ENCODE measurements at regions not wholly inside any gene's neighbourhood (a gene's known extent, or its start where the extent isn't known, plus 50 kb on each side); places are given as distances from the start of the nearest gene placed in this dataset.

GRCh38 chr1:232707142-232707541 lies 77.2 kb upstream of the SIPA1L2 start:
- H3K4me3 ChIP-seq: no peak overlapping the region
- no peaks in the 10 kb centered on the region for H3K36me3 ChIP-seq (ENCODE audit: control insufficient read depth in 4 of 4, insufficient read depth in 4 of 4, low read length in 4 of 4)
- H3K9me3 ChIP-seq (ENCODE audit: control insufficient read depth in 4 of 4, insufficient read depth in 3 of 4, low read length in 3 of 4): no peaks in the 10 kb centered on the region
- TF ChIP-seq CTCF (IDR thresholded peaks at IDR 0.05; ENCODE audit: control extremely low read depth, extremely low read depth): no peak
- no peak for DNase-seq
- no peak overlapping the region for H3K27ac ChIP-seq (ENCODE audit: low read depth in 1 of 2, low read length in 1 of 2)
- no peaks in the 10 kb centered on the region for H3K27me3 ChIP-seq (ENCODE audit: control insufficient read depth in 3 of 3, insufficient read depth in 3 of 3, low read length in 2 of 3)
- peaks cover 0 to 22% (median 13%) of the 10 kb centered on the region in 5 donors for H3K4me1 ChIP-seq (ENCODE audit: control insufficient read depth in 5 of 5, insufficient read depth in 5 of 5, low read length in 5 of 5)
- ATAC-seq (ENCODE audit: insufficient read depth, low FRiP score): no peak
- WGBS, 2 donors: 49 to 54% methylated on average over 2 of the region's 2 CpGs
- H3K9ac ChIP-seq (ENCODE audit: insufficient read depth in 1 of 2, low read length in 2 of 2): no peak overlapping the region

- H3K27me3 ChIP-seq (ENCODE audit: control insufficient read depth in 3 of 3, insufficient read depth in 3 of 3, low read length in 2 of 3): no peaks in the 10 kb centered on the region
- ATAC-seq (ENCODE audit: insufficient read depth, low FRiP score) (no peak), DNase-seq (peak in 1 of 3 donors; percentile 11)
- peaks cover 0 to 18% (median 8%) of the 10 kb centered on the region in 5 donors for H3K4me1 ChIP-seq (ENCODE audit: control insufficient read depth in 5 of 5, insufficient read depth in 5 of 5, low read length in 5 of 5)
- H3K9me3 ChIP-seq (ENCODE audit: control insufficient read depth in 4 of 4, insufficient read depth in 3 of 4, low read length in 3 of 4): peaks cover 0 to 2% (median 0%) of the 10 kb centered on the region in 4 donors
- no peak overlapping the region for H3K4me3 ChIP-seq
- WGBS, 2 donors: 63 to 68% methylated on average over 5 of the region's 5 CpGs
- H3K27ac ChIP-seq (ENCODE audit: low read depth in 1 of 2, low read length in 1 of 2): no peak overlapping the region
- no peak for TF ChIP-seq CTCF (IDR thresholded peaks at IDR 0.05; ENCODE audit: control extremely low read depth, extremely low read depth)
- H3K9ac ChIP-seq (ENCODE audit: insufficient read depth in 1 of 2, low read length in 2 of 2): no peak overlapping the region
- H3K36me3 ChIP-seq (ENCODE audit: control insufficient read depth in 4 of 4, insufficient read depth in 4 of 4, low read length in 4 of 4): no peaks in the 10 kb centered on the region
Observed at GRCh38 chr1:232709386-232709785, 79.5 kb upstream of the SIPA1L2 start.

- Histone ChIP-seq H3K27me3 (ENCODE audit: control insufficient read depth in 3 of 3, insufficient read depth in 3 of 3, low read length in 2 of 3) (no peaks in the 10 kb centered on the region), H3K4me3 (no peak overlapping the region), H3K9me3 (ENCODE audit: control insufficient read depth in 4 of 4, insufficient read depth in 3 of 4, low read length in 3 of 4) (peaks cover 0 to 2% (median 0%) of the 10 kb centered on the region in 4 donors), H3K27ac (ENCODE audit: low read depth in 1 of 2, low read length in 1 of 2) (no peak overlapping the region), H3K9ac (ENCODE audit: insufficient read depth in 1 of 2, low read length in 2 of 2) (no peak overlapping the region), H3K36me3 (ENCODE audit: control insufficient read depth in 4 of 4, insufficient read depth in 4 of 4, low read length in 4 of 4) (no peaks in the 10 kb centered on the region), H3K4me1 (ENCODE audit: control insufficient read depth in 5 of 5, insufficient read depth in 5 of 5, low read length in 5 of 5) (peaks cover 0 to 2% (median 0%) of the 10 kb centered on the region in 5 donors)
- 88 to 94% methylated on average over 6 of the region's 6 CpGs for WGBS, 2 donors
- no peak for TF ChIP-seq CTCF (IDR thresholded peaks at IDR 0.05; ENCODE audit: control extremely low read depth, extremely low read depth)
- DNase-seq: no peak
- ATAC-seq (ENCODE audit: insufficient read depth, low FRiP score): no peak
Observed at GRCh38 chr1:232711996-232712395, 82.1 kb upstream of the SIPA1L2 start.

- Histone ChIP-seq H3K27me3 (ENCODE audit: control insufficient read depth in 3 of 3, insufficient read depth in 3 of 3, low read length in 2 of 3) (no peaks in the 10 kb centered on the region), H3K4me1 (ENCODE audit: control insufficient read depth in 5 of 5, insufficient read depth in 5 of 5, low read length in 5 of 5) (peaks cover 0 to 2% (median 0%) of the 10 kb centered on the region in 5 donors), H3K36me3 (ENCODE audit: control insufficient read depth in 4 of 4, insufficient read depth in 4 of 4, low read length in 4 of 4) (no peaks in the 10 kb centered on the region), H3K9me3 (ENCODE audit: control insufficient read depth in 4 of 4, insufficient read depth in 3 of 4, low read length in 3 of 4) (peaks cover 0 to 2% (median 0%) of the 10 kb centered on the region in 4 donors), H3K4me3 (no peak overlapping the region), H3K27ac (ENCODE audit: low read depth in 1 of 2, low read length in 1 of 2) (no peak overlapping the region), H3K9ac (ENCODE audit: insufficient read depth in 1 of 2, low read length in 2 of 2) (no peak overlapping the region)
- no peak for TF ChIP-seq CTCF (IDR thresholded peaks at IDR 0.05; ENCODE audit: control extremely low read depth, extremely low read depth)
- ATAC-seq (ENCODE audit: insufficient read depth, low FRiP score) (no peak), DNase-seq (no peak)
Observed at GRCh38 chr1:232713785-232714184, 83.9 kb upstream of the SIPA1L2 start.

All from lung (tissue), 11 donors.